ENCODE measurements at regions not wholly inside any gene's neighbourhood (a gene's known extent, or its start where the extent isn't known, plus 50 kb on each side); places are given as distances from the start of the nearest gene placed in this dataset.

GRCh38 chr17:5675625-5676421 lies 91.5 kb upstream of the NLRP1 start:
- TF ChIP-seq, protein P1, sequence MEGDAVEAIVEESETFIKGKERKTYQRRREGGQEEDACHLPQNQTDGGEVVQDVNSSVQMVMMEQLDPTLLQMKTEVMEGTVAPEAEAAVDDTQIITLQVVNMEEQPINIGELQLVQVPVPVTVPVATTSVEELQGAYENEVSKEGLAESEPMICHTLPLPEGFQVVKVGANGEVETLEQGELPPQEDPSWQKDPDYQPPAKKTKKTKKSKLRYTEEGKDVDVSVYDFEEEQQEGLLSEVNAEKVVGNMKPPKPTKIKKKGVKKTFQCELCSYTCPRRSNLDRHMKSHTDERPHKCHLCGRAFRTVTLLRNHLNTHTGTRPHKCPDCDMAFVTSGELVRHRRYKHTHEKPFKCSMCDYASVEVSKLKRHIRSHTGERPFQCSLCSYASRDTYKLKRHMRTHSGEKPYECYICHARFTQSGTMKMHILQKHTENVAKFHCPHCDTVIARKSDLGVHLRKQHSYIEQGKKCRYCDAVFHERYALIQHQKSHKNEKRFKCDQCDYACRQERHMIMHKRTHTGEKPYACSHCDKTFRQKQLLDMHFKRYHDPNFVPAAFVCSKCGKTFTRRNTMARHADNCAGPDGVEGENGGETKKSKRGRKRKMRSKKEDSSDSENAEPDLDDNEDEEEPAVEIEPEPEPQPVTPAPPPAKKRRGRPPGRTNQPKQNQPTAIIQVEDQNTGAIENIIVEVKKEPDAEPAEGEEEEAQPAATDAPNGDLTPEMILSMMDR (conservative IDR thresholded peaks at IDR 0.05): no peak

DNA sequence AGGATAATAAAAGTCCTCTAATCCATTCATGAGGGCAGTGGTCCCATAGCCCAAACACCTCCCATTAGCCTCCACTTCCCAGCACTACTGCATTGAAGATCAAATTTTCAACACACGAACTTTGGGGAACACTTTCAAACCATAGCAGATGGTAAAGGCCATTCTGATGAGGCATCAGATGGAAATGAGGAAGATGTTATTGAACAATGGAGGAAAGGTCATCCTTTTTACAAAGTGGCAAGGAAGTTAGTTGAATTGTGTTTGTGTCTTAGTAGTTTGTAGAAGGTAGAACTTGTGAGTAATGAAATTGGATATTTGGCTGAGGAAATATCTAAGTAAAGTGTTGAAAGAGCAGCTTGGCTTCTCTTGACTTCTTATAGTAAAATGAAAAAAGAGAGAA lies 93.3 kb upstream of the NLRP1 start:
- H3K27ac ChIP-seq: no peak overlapping the region
- TF ChIP-seq, protein P1 (conservative IDR thresholded peaks at IDR 0.05): no peak

More at GRCh38 chr17:5675625-5676421, 91.5 kb upstream of the NLRP1 start:
- no peak overlapping the region for H3K27ac ChIP-seq

GRCh38 chr17:5678171-5678570 lies 93.9 kb upstream of the NLRP1 start:
- H3K27ac ChIP-seq: no peak overlapping the region
- TF ChIP-seq, protein P1 (conservative IDR thresholded peaks at IDR 0.05): no peak

- TF ChIP-seq, protein P1 (conservative IDR thresholded peaks at IDR 0.05): no peak
- no peak overlapping the region for H3K27ac ChIP-seq
Measured at GRCh38 chr17:5680766-5681165, 96.5 kb upstream of the NLRP1 start.

GRCh38 chr17:5683241-5683640 lies 98.9 kb upstream of the NLRP1 start:
- no peak overlapping the region for H3K27ac ChIP-seq
- TF ChIP-seq, protein P1 (conservative IDR thresholded peaks at IDR 0.05): no peak

GRCh38 chr17:5686074-5686635 lies 101.8 kb upstream of the NLRP1 start:
- H3K27ac ChIP-seq: no peak overlapping the region
- TF ChIP-seq, protein P1 (conservative IDR thresholded peaks at IDR 0.05): no peak

GRCh38 chr17:5687646-5688045 lies 103.3 kb upstream of the NLRP1 start:
- TF ChIP-seq, protein P1 (conservative IDR thresholded peaks at IDR 0.05): no peak
- no peak overlapping the region for H3K27ac ChIP-seq
